ENCODE measurements at regions not wholly inside any gene's neighbourhood (a gene's known extent, or its start where the extent isn't known, plus 50 kb on each side); places are given as distances from the start of the nearest gene placed in this dataset.

GRCh38 chr4:36844448-36844847 lies 400.1 kb upstream of the NWD2 start:
- no peaks in the 10 kb centered on the region for H3K9me3 Mint-ChIP-seq
- H3K27ac Mint-ChIP-seq = no peak overlapping the region
- TF ChIP-seq CTCF (IDR thresholded peaks at IDR 0.05) = no peak
- no peak overlapping the region for H3K4me3 Mint-ChIP-seq
- no peaks in the 10 kb centered on the region for H3K36me3 Mint-ChIP-seq (ENCODE audit: low read depth)
- DNase-seq = no peak
- H3K4me1 Mint-ChIP-seq = no peaks in the 10 kb centered on the region
- H3K27me3 Mint-ChIP-seq (ENCODE audit: low read depth, poor library complexity) = no peaks in the 10 kb centered on the region

- H3K27me3 Mint-ChIP-seq (ENCODE audit: low read depth, poor library complexity) = no peaks in the 10 kb centered on the region
- no peaks in the 10 kb centered on the region for H3K36me3 Mint-ChIP-seq (ENCODE audit: low read depth)
- no peak overlapping the region for H3K27ac Mint-ChIP-seq
- no peak for TF ChIP-seq CTCF (IDR thresholded peaks at IDR 0.05)
- H3K9me3 Mint-ChIP-seq = no peaks in the 10 kb centered on the region
- no peaks in the 10 kb centered on the region for H3K4me1 Mint-ChIP-seq
- H3K4me3 Mint-ChIP-seq = no peak overlapping the region
- DNase-seq = no peak
Measured at GRCh38 chr4:36852856-36853255, 391.7 kb upstream of the NWD2 start.

GRCh38 chr4:36854554-36854953 lies 390.0 kb upstream of the NWD2 start:
- no peak overlapping the region for H3K27ac Mint-ChIP-seq
- TF ChIP-seq CTCF (IDR thresholded peaks at IDR 0.05) = no peak
- no peak overlapping the region for H3K4me3 Mint-ChIP-seq
- no peaks in the 10 kb centered on the region for H3K4me1 Mint-ChIP-seq
- no peaks in the 10 kb centered on the region for H3K36me3 Mint-ChIP-seq (ENCODE audit: low read depth)
- peaks cover 11% of the 10 kb centered on the region for H3K9me3 Mint-ChIP-seq
- no peak for DNase-seq
- H3K27me3 Mint-ChIP-seq (ENCODE audit: low read depth, poor library complexity) = no peaks in the 10 kb centered on the region

- H3K4me1 Mint-ChIP-seq = no peaks in the 10 kb centered on the region
- H3K27ac Mint-ChIP-seq = no peak overlapping the region
- no peak overlapping the region for H3K4me3 Mint-ChIP-seq
- H3K9me3 Mint-ChIP-seq = peaks cover 7% of the 10 kb centered on the region
- no peak for TF ChIP-seq CTCF (IDR thresholded peaks at IDR 0.05)
- H3K27me3 Mint-ChIP-seq (ENCODE audit: low read depth, poor library complexity) = no peaks in the 10 kb centered on the region
- DNase-seq = no peak
- no peaks in the 10 kb centered on the region for H3K36me3 Mint-ChIP-seq (ENCODE audit: low read depth)
Measured at GRCh38 chr4:36863601-36864000, 380.9 kb upstream of the NWD2 start.

GRCh38 chr4:36870121-36870520 lies 374.4 kb upstream of the NWD2 start:
- H3K4me1 Mint-ChIP-seq = no peaks in the 10 kb centered on the region
- H3K9me3 Mint-ChIP-seq = no peaks in the 10 kb centered on the region
- no peaks in the 10 kb centered on the region for H3K36me3 Mint-ChIP-seq (ENCODE audit: low read depth)
- no peak for TF ChIP-seq CTCF (IDR thresholded peaks at IDR 0.05)
- DNase-seq = no peak
- no peak overlapping the region for H3K27ac Mint-ChIP-seq
- H3K27me3 Mint-ChIP-seq (ENCODE audit: low read depth, poor library complexity) = peaks cover 3% of the 10 kb centered on the region
- no peak overlapping the region for H3K4me3 Mint-ChIP-seq

GRCh38 chr4:36872679-36873078 lies 371.9 kb upstream of the NWD2 start:
- no peak for TF ChIP-seq CTCF (IDR thresholded peaks at IDR 0.05)
- no peaks in the 10 kb centered on the region for H3K4me1 Mint-ChIP-seq
- no peaks in the 10 kb centered on the region for H3K36me3 Mint-ChIP-seq (ENCODE audit: low read depth)
- H3K27ac Mint-ChIP-seq = no peak overlapping the region
- no peak for DNase-seq
- no peaks in the 10 kb centered on the region for H3K9me3 Mint-ChIP-seq
- H3K4me3 Mint-ChIP-seq = no peak overlapping the region
- H3K27me3 Mint-ChIP-seq (ENCODE audit: low read depth, poor library complexity) = peaks cover 3% of the 10 kb centered on the region
